PFSK-1 (cell line): ENCODE measurements at regions not wholly inside any gene's neighbourhood (a gene's known extent, or its start where the extent isn't known, plus 50 kb on each side); places are given as distances from the start of the nearest gene placed in this dataset.

Source experiments
- POLR2AphosphoS5 ChIP-seq: IDR thresholded peaks from 2 replicates; pipeline ENCODE4 v1.6.1; 2012; ENCODE audit warnings: low read depth, mild to moderate bottlenecking, control low read depth, low read length, moderate library complexity
- TAF1 ChIP-seq: IDR thresholded peaks from 2 replicates; pipeline ENCODE4 v1.6.1; 2012; ENCODE audit warnings: low read length, control low read depth, borderline replicate concordance; ENCODE audit not compliant: insufficient read depth
- TF ChIP-seq, protein P1 (sequence below), 2 experiments: IDR thresholded peaks; 2 replicates each; pipeline versions ENCODE4 v1.6.1 to v1.8.0; 2011 to 2012; ENCODE audit warnings: low read depth in 2 of 2, low read length in 2 of 2, control low read depth in 1 of 2, inconsistent platforms in 1 of 2, mild to moderate bottlenecking in 1 of 2, moderate library complexity in 1 of 2; ENCODE audit not compliant: insufficient read depth in 1 of 2

DNA sequence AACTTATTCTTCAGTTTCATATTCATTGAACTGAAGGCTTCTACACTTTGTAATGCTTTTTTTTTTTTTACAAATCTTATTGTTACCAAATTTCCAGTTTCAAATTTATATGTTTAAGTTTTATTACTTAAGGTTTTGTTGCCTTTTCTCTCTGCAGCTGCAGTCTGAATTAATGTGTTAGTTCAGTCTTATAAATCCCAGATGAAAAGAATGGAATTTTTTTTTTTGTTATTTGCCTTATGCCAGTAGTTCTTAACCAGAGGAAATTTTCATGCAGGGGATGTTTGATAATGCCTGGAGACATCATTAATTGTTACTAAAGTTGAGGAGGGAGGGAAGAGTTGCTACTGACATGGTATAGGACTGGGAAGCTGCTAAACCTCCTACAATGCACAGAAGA, 367.9 kb upstream of the SPRY2 start:
- TF ChIP-seq POLR2AphosphoS5 (no peak), TAF1 (no peak)
- TF ChIP-seq, protein P1, sequence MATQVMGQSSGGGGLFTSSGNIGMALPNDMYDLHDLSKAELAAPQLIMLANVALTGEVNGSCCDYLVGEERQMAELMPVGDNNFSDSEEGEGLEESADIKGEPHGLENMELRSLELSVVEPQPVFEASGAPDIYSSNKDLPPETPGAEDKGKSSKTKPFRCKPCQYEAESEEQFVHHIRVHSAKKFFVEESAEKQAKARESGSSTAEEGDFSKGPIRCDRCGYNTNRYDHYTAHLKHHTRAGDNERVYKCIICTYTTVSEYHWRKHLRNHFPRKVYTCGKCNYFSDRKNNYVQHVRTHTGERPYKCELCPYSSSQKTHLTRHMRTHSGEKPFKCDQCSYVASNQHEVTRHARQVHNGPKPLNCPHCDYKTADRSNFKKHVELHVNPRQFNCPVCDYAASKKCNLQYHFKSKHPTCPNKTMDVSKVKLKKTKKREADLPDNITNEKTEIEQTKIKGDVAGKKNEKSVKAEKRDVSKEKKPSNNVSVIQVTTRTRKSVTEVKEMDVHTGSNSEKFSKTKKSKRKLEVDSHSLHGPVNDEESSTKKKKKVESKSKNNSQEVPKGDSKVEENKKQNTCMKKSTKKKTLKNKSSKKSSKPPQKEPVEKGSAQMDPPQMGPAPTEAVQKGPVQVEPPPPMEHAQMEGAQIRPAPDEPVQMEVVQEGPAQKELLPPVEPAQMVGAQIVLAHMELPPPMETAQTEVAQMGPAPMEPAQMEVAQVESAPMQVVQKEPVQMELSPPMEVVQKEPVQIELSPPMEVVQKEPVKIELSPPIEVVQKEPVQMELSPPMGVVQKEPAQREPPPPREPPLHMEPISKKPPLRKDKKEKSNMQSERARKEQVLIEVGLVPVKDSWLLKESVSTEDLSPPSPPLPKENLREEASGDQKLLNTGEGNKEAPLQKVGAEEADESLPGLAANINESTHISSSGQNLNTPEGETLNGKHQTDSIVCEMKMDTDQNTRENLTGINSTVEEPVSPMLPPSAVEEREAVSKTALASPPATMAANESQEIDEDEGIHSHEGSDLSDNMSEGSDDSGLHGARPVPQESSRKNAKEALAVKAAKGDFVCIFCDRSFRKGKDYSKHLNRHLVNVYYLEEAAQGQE (IDR thresholded peaks at IDR 0.05; ENCODE audit: insufficient read depth in 1 of 2, low read depth in 2 of 2, low read length in 2 of 2): no peak
